ENCODE measurements at regions not wholly inside any gene's neighbourhood (a gene's known extent, or its start where the extent isn't known, plus 50 kb on each side); places are given as distances from the start of the nearest gene placed in this dataset.
"Not testable (repeated sequence)": the region's sequence is repeated elsewhere in the genome, so short reads cannot be mapped to it uniquely, and the experiment has no call there.

DNA sequence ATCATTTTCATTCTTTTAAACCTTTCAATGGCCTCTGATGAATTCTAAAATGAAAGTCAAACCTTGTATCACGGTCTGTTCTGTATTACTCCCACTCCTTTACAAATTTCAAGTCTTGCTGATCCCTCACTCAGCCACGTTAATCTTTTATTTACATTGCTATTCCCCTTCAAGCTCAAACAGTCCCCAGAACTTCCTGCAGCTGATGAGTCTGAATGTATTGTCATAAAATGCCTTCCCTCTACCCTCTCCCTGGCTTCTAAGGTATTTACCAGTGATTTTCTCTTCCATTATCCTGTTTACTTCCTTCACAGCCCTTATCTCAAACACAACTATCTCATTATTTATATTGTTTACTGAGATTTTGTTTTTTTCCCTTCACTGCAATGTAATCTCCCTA is 562.3 kb upstream of the C9orf72 start:
- H3K9me3 ChIP-seq = no peaks in the 10 kb centered on the region
- no peak overlapping the region for H3K4me3 ChIP-seq
- intact Hi-C loops (cut with DNase I) = no loop called here
- TF ChIP-seq, protein P1, sequence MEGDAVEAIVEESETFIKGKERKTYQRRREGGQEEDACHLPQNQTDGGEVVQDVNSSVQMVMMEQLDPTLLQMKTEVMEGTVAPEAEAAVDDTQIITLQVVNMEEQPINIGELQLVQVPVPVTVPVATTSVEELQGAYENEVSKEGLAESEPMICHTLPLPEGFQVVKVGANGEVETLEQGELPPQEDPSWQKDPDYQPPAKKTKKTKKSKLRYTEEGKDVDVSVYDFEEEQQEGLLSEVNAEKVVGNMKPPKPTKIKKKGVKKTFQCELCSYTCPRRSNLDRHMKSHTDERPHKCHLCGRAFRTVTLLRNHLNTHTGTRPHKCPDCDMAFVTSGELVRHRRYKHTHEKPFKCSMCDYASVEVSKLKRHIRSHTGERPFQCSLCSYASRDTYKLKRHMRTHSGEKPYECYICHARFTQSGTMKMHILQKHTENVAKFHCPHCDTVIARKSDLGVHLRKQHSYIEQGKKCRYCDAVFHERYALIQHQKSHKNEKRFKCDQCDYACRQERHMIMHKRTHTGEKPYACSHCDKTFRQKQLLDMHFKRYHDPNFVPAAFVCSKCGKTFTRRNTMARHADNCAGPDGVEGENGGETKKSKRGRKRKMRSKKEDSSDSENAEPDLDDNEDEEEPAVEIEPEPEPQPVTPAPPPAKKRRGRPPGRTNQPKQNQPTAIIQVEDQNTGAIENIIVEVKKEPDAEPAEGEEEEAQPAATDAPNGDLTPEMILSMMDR (IDR thresholded peaks at IDR 0.05) = no peak
- H3K27me3 ChIP-seq (replicated peaks; ENCODE audit: insufficient read depth) = no peaks in the 10 kb centered on the region
- H3K4me1 ChIP-seq (replicated peaks) = no peaks in the 10 kb centered on the region
- DNase-seq (ENCODE audit: low spot score) = no peak
- no peaks in the 10 kb centered on the region for H3K36me3 ChIP-seq
- WGBS = 24% methylated on average over 2 of the region's 2 CpGs
- no peak overlapping the region for H3K27ac ChIP-seq

DNA sequence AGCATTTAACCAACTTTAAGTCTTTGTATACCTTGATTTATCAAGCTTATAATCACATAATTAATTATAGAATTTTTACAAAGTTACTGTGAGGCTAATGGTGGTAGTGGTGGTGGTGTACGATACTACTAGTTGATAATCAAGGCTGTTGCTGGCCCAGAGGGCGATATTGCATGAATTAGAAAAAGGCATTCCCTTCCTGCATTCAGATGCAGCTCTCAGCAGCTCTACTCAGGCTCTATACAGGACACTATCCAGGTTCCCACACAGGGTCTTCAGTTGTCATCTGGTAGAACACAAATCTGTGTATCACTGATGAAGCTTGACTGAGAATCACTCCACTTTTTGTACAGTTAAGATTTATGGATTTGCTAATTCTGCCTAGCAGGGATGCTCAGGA is 562.8 kb upstream of the C9orf72 start:
- DNase-seq (ENCODE audit: low spot score) = no peak
- H3K4me1 ChIP-seq (replicated peaks) = no peaks in the 10 kb centered on the region
- H3K9me3 ChIP-seq = no peaks in the 10 kb centered on the region
- WGBS = 89% methylated on average over 2 of the region's 2 CpGs
- no peaks in the 10 kb centered on the region for H3K27me3 ChIP-seq (replicated peaks; ENCODE audit: insufficient read depth)
- H3K36me3 ChIP-seq = no peaks in the 10 kb centered on the region
- H3K27ac ChIP-seq = no peak overlapping the region
- TF ChIP-seq, protein P1 (IDR thresholded peaks at IDR 0.05) = no peak
- no peak for TF ChIP-seq POLR2A (IDR thresholded peaks at IDR 0.05)
- TF ChIP-seq POLR2AphosphoS5 (IDR thresholded peaks at IDR 0.05) = no peak
- intact Hi-C loops (cut with DNase I) = no loop called here
- no peak overlapping the region for H3K4me3 ChIP-seq

DNA sequence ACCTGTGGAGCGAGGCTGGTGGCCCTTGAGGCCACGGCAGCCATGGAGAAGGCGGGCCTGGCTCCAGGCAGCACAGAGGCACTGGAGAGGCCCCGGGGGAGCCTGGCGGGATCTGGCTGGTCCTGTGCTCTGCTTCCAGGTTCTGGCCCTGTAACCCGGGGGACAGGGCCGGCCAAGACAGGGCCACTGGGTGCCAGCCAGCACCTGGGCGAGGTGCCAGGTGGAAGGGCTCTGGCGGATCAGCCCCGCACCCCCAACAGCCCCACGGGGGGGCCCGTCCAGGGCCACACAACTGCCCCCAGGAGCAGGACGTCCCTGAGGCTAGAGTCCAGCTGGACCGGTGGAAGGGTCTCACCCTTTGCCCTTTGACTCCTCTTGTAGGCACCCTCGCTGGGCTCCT is 574.1 kb upstream of the C9orf72 start:
- intact Hi-C loops (cut with DNase I); DNase-seq (ENCODE audit: low spot score); H3K9me3 ChIP-seq: not testable (repeated sequence)

DNA sequence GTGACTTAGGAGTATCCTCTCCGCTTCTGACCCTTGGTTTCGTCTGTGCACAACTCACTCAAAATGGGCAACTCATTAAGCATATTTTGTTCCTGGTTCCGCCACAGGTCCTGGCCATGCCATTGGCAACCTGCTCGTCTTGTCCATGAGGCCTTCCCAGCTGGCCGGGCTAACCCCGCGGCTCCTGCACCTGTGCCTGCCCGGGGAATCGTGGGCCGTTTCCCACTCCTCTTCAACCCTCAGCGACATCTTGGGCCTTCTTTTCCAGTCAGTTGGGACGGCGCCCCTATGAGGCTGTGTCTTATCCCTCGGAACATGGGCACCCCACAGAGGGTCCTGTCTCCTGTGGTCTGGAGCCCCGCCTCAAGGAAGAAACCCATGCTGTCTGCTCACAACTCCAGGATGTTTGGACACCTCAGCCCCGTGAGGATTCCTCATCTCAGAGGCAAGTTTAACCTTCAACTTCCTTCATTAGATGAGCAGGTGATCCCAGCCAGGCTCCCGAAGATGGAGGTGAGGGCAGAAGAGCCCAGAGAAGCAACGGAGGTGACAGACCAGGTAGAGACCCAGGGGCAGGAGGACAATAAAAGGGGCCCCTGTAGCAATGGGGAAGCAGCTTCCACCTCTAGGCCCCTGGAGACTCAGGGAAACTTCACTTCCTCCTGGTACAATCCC is 574.8 kb upstream of the C9orf72 start:
- H3K36me3 ChIP-seq; H3K4me1 ChIP-seq (replicated peaks); intact Hi-C loops (cut with DNase I); DNase-seq (ENCODE audit: low spot score); H3K9me3 ChIP-seq; H3K27ac ChIP-seq; H3K4me3 ChIP-seq; H3K27me3 ChIP-seq (replicated peaks; ENCODE audit: insufficient read depth): not testable (repeated sequence)
- WGBS = 98% methylated on average over 18 of the region's 18 CpGs

More for the DNA sequence above, 574.1 kb upstream of the C9orf72 start:
- H3K27me3 ChIP-seq (replicated peaks; ENCODE audit: insufficient read depth); H3K36me3 ChIP-seq; H3K4me1 ChIP-seq (replicated peaks); H3K27ac ChIP-seq; H3K4me3 ChIP-seq: not testable (repeated sequence)
- 97% methylated on average over 5 of the region's 15 CpGs for WGBS

DNA sequence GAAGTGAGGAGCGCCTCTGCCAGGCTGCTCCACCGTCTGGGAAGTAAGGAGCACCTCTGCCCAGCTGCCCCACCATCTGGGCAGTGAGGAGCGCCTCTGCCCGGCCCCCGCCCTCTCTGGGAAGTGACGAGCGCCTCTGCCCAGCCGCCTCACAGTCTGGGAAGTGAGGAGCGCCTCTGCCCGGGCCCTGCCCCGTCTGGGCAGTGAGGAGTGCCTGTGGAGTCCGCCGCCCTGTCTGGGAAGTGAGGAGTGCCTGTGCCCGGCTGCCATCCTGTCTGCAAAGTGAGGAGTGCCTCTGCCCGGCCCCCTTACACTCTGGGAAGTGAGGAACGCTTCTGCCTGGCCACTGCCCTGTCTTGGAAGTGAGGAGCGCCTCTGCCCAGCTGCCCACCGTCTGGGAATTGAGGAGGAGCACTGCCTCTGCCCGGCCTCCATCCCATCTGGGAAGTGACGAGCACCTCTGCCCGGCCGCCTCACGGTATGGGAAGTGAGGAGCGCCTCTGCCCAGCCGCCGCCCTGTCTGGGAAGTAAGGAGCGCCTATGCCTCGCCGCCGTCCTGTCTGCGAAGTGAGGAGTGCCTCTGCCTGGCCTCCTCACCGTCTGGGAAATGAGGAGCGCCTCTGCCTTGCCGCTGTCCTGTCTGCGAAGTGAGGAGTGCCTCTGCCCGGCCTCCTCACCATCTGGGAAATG is 576.2 kb upstream of the C9orf72 start:
- H3K36me3 ChIP-seq; H3K9me3 ChIP-seq; H3K4me1 ChIP-seq (replicated peaks); H3K4me3 ChIP-seq; H3K27ac ChIP-seq; DNase-seq (ENCODE audit: low spot score); intact Hi-C loops (cut with DNase I); H3K27me3 ChIP-seq (replicated peaks; ENCODE audit: insufficient read depth): not testable (repeated sequence)
- WGBS = 96% methylated on average over 30 of the region's 36 CpGs

DNA sequence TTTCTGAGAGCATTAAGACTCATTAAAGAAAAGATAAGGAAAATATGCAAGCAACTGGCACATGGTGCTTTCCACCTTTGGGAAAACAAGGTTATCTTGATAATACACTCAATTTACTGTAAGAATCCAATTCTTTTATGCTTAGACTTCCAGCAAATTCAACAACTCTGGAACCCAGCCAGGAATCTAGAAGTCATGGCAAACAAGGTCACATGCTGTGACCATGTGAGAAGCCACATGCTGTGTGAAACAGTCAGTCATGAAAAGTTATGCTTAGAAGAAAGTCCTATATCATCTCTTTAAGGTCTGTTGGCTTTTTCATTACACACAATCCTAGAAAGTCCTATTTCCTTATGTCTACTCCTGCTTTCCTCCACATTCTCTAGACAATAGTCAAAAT is 581.8 kb upstream of the C9orf72 start:
- no peaks in the 10 kb centered on the region for H3K9me3 ChIP-seq

More for the DNA sequence above, 581.8 kb upstream of the C9orf72 start:
- H3K36me3 ChIP-seq = no peaks in the 10 kb centered on the region
- no peaks in the 10 kb centered on the region for H3K4me1 ChIP-seq (replicated peaks)
- DNase-seq (ENCODE audit: low spot score) = no peak
- no peak overlapping the region for H3K4me3 ChIP-seq
- TF ChIP-seq, protein P1 (IDR thresholded peaks at IDR 0.05) = no peak
- H3K27ac ChIP-seq = no peak overlapping the region
- intact Hi-C loops (cut with DNase I) = no loop called here
- no peaks in the 10 kb centered on the region for H3K27me3 ChIP-seq (replicated peaks; ENCODE audit: insufficient read depth)

Measured in prostate gland (tissue), 2 donors.